A172 (cell line): ENCODE measurements at regions not wholly inside any gene's neighbourhood (a gene's known extent, or its start where the extent isn't known, plus 50 kb on each side); places are given as distances from the start of the nearest gene placed in this dataset.

Experiments used
- DNase-seq: peaks from one replicate; pipeline ENCODE4 v3.0.0-alpha.2; 2015; ENCODE audit warnings: low spot score

DNA sequence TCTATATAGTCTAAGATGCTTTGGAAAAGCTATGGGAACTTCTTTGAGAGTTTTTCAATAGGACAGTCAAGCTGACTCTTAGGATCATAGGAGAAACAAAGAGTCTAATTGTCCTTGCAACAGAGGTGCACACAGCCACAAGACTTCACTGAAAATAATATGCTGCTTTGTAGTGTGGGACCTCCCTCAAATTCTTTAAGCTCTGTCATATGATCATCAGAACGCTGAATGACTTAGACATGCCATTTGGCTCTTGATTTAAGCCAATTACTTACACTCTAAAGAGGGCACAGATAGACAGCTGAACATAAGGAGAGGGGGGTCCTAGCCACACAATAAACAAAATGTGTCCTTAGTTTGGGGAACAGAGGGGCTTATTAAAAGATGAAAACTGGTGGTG lies 818.7 kb upstream of the GJE1 start:
- DNase-seq = no peak

DNA sequence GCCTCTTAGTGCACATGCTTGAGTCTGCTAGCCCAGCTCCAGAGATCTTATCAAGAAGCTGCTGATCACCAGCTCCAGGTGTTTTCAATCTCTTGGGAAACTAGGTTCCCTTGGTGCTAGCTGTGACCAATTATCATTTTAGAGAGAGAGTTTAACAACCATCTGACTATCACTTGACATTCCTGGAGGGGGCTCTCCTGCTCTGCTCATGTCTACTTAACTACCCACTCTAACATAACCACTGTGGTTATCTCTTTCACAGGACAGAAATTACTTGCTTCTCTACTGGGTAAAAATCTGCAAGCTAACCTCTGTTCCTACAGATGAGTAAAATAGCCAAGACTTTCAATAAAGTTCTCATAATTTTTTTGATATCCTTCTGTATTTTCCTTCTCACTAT lies 823.4 kb upstream of the GJE1 start:
- no peak for DNase-seq

DNA sequence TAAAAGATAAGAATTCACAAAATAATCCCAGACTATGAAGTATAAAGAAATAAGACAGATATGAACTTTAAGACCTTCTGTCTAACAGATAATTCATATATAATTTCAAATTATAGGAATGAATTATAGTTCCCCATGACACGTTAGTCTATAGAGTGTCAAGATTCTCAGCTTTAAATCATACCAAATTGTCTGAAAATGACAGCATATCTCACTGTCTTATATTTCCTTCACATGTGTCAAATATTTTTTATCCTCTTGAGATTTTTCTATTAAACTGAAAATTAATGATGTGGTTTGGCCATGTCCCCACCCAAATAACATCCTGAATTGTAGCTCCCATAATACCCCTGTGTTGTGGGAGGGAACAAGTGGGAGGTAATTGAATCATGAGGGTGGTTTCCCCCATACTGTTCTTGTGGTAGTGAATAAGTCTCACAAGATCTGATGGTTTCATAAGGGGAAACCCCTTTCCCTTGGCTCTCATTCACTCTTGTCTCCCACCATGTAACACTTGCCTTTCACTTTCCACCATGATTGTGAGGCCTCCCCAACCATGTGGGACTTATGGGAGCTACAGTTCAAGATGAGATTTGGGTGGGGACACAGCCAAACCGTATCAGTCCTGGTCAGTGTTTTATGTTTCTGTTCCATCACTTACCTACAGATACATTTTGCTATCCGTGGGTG lies 825.3 kb upstream of the GJE1 start:
- peak; percentile 3 for DNase-seq

DNA sequence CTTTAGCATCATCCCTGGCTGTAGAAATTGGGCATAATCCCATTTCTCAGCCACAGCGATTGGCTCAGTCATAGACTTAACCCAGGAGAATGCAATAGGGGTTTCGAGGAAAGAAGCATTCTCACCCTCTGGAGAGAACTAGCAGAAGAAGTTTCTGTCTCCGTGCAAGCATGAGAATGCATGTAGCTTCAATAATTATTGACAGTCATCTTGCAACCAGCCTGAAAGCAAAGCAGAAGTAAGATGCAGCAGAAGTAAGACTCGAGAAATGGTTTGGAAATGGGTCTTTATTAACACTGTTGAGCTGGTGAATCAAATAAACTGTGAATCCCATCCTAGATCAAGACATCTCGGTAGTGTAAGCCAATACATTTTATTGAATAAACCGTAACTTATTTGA lies 828.8 kb upstream of the GJE1 start:
- DNase-seq = no peak

DNA sequence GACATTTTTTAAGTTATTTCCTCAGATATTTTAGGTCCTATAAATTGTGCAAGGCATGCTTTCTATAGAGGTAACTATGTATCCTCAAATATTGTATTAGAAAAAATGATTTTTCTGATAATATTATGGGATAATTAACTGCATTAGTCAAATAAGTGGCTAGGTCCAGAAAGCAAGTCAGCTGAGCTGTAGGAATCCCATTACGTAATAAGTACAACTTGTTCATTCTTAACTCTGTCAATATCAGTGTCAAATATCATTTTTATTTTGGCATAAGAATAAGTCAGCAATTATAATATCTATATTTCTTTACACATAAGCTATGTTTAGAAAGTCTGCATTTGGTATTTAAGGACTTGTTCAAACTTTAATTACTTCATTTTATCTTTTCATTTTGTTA lies 830.9 kb upstream of the GJE1 start:
- DNase-seq = no peak

DNA sequence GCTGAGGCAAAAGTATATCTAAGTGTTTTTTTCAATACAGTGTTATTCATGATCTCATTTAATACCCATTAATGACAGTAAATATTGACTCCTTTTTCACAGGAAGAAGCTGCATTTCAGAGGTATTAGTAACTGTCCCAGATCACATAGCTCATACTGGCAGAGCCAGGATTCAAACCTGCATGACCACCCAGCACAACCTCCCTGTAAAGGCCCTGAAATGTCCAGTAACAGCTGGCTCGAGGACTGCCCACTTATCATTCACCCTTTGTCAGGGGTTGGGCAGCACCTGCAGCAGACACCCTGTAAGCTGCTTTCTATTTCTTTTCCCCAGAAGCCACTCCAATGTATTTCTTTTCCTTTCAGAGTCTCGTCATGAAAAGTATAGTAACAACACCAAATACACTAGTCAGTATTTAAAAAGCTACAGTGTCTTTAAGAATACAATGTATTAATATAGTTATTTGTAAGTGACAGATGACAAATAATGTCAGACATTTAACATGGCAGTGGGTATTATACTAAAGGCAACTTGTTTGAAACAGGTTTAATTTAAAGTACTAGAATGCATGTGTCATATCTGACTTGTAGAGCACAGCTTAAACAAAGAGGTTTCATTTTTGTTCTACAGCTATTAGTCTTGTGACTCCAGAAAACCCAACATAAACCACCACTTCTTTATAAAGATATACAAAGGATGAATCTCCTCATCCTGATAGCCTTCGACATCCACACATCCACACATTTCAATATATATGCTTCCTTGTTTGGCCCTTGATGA lies 841.6 kb upstream of the GJE1 start:
- no peak for DNase-seq

DNA sequence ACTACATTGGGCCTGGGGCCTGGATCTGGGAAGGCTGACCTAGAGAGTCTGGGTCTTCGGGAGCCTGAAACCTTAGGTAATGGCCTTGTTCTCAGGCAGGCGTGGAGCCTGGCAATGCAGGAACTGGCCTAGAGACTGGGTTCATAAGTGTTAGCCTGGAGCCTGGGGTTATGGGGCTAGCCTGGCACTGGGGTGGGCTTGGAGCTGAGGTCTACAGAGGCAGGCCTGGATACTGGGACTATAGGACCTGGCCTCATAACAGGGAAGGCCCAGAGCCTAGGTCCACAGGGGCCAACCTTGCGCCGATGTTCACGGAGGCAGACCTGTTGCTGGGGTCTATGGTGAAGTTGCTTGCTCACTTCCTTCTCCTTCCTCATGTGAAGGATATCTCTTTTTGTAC lies 843.8 kb upstream of the GJE1 start:
- DNase-seq = no peak

DNA sequence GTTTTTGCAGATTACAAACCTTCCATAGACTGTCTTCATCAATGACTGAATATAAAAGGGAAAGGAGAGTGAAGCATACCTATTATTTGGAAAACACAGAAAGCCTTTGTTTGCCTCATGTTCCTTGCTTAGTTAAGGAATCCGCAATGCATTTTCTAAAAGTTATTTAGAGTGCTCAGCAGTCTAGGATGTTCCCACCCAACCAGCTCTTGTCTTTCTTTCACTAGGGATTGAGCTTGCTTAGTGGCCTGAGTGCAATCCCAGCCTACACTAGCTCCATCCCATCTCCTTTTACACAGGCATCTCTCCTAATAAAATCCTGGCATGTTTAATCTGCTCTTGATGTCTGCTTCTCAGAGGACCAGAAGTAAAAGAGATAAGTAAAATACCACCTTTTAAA lies 850.5 kb upstream of the GJE1 start:
- no peak for DNase-seq

DNA sequence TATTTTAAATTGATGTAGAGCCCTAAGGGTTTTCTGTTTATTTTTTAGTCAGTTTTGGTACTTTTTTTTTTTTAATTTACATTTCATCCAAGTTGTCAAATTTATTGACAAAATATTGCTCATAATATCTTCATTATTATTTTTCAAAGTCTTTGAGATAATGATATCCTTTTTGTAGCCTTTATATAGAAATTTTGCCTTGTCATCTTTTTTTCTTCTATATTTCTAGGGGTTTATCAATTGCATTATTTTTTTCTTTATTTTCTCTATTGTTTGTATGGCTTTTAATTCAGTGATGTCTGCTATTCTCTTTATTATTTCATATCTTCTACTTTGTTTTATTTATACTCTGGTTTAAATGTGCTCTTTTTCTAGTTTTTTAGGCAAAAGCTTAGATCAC lies 863.0 kb upstream of the GJE1 start:
- no peak for DNase-seq

DNA sequence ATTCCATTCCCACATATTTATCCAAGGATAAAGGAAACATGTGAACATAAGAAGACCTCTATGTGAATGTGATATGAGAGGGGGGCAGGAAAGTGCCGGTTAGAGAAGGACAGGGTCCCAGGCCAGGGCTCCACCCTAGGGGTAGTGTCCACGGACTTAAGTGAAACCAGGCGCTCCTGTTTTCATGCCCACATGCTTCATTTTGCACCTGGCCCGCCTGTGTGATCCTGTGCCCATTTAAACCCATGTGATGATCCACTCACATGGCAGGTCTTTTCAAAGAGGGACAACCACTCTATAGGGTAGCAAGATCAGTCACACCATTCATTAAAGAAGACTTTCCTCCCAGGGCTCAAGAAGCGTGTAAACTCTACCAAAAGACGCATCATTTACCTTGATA lies 865.3 kb upstream of the GJE1 start:
- DNase-seq = no peak

DNA sequence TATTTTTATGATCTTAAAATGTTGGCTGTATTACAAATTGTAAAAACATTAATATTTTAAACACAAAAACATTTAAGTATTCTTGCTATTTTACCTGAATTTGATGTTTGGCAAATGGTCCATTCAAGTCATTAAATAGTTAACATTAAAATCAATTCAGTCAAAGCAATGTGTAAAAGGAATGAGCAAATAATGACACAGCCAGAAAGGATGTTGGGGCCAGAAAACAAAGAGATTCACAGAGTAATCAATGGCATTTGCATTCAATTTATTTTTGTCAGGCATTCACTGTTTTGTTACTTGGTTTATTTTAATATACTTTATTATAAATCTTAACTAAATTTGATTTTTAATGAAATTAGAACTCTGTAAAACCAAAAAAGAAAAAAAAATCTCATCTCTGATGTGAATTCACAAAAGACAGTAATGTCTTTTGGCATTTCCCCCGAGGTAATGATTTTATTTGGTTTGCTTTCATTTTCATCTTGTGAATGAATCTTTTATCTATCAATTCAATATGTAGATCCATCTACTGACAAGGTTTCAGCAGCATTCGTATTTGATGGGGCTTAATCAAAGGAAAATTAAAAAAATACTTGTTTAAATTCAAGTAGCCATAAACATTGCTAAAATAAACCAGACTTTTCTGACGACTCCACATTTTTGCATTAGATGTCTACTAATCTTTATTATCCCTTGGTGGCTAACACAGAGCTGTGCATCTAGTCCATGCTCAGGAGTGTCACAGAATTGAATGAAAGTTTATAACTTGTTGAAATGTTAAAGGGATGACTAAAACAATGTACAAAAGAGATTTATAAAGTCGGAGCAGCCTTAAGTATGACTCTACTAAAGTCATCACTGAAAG lies 866.7 kb upstream of the GJE1 start:
- DNase-seq = peak; percentile 5

DNA sequence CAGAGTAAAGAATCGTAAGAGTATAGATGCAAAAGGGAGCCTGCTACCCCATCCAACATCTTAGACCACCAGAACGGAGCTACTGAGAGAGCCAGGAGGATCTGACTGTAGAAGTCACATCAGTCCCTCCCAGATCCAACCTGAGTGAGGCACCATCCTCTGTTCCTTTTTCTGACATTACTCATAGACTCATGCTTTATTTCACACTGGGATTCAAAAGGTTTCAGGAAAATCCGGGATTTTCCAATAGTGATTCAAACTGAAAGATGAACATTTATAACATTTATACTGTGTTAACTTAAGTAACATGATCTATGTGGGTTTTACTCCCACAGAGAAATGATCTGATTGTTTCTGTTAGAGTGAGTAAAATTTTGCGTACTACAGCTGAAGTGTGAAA lies 868.6 kb upstream of the GJE1 start:
- DNase-seq = peak; percentile 14

DNA sequence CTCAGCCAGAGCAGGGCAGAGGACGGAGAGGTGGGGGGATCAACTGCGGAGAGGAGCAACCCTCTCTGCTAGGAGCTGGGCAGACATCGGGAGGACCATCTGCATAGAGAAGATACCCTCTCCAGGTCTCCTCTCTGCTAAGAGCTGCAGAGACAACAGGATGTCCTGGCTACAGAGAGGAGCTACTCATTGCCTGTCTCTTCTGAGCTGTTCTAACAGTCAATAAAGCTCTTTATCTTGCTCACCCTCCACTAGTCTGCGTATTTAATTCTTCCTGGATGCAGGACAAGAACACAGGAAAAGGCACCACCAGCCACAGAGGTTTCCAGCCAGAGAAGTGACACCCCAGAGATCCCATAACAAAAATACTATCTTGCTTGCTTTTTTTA lies 871.1 kb upstream of the GJE1 start:
- DNase-seq = no peak

DNA sequence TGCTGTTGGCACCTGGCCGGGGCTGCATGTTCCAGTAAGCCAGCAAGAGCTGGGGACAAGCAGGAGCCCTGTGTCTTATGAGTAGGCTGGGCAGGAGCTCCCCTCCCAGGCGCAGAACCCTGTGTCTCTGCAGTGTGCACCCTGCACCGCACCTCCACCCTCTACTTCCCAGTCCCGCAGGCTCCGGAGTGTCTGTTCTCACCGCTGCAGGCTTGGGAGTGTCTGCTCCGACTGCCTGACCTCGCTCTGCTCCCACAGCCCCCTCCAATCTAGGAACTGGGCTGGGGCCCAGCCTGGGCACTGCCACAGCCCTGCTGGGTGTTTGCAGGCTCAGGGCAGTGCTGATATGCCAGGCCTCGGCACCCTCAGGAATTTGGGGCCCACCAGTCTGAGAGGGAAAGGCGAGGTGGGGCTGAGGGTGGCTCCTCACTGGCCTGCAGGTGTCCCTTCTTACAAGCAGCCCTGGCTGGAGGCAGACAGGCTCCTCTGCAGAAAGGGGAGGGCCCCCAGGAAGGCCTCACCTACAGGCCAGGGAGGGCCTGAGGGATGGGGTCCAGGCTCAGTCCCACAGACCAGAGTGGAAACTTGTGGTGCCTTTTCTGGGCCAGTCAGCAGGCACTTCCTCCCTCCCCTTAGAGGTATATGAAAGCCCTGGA lies 871.6 kb upstream of the GJE1 start:
- no peak for DNase-seq

DNA sequence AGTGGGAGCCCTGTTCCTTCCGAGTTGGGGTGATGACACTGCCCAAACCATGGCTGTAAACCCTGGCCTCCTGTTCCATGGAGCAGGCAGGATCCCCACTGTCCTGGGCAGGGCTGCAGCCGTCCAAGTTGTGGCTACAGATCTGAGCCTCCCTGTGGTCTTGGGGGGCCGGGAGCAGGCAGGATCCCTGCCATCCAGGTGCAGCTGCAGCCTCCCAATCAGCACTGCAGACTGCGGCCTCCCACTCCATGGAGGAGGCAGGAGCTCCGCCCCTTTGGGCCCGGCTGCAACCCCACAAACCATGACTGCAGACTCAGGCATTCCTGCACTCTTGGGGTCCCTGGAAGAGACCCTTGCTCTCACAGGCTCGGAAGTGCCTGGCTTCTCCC lies 872.1 kb upstream of the GJE1 start:
- DNase-seq = no peak

DNA sequence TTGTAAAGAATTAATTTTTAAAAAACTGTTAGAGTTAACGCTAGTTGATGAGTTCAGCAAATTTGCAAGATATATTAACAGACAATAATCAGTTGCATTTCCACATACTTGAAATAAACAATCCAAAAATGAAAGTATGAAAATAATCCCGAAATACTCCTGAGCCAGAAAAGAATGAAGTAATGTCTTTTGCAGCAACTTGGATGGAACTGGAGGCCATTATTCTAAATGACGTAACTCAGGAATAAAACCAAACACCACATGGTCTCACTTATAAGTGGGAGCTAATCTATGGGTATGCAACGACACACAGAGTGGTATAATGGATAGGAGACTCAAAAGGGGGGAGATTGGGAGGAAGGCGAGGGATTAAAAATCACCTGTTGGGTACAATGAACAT lies 872.9 kb upstream of the GJE1 start:
- no peak for DNase-seq

DNA sequence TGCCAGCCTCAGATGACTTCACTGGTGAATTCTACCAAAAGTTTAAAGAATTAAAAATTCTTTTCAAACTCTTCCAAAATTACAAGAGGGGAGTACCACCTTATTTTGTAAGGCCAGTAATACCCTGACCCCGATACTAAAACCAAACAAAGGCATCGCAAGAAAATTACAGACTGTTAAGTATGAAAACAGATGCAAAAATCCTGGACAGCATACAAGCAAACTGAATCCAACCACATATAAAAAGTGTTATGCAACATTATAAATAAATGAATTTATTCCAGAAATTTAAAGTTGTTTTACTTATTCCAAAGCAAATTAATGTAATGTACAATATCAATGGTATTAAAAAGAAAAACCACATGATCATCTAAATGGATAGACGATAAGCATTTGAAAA lies 873.6 kb upstream of the GJE1 start:
- DNase-seq = no peak

DNA sequence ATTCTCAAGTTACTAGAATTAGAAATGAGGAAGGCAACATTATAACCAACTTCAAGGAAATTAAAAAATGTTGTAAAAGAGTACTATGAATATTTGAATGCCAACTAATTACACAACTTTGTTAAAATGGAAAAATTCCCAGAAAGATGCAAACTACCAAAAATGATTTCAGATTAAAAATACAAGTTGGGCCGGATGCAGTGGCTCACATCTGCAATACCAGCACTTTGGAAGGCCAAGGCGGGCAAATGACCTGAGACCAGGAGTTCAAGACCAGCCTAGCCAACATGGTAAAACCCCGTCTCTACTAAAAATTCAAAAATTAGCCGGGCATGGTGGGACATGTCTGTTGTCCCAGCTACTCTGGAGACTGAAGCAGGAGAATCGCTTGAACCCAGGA lies 874.2 kb upstream of the GJE1 start:
- no peak for DNase-seq

DNA sequence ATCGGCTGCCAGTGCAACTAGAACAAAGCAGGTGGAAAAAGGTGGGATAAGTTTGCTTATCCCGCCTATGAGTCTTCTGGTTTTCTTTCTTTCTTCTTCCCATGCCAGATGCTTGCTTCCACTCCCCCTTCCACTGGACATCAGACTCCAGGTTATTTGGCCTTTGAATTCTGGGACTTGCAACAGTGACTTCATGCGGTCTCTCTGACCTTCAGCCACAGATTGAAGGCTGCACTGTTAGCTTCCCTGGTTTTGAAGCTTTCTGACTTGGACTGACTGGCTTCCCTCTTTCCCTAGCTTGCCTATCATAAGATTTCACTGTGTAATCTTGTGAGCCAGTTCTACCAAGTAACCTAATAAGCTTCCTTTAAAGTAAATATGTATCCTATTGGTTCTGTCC lies 878.4 kb upstream of the GJE1 start:
- no peak for DNase-seq

DNA sequence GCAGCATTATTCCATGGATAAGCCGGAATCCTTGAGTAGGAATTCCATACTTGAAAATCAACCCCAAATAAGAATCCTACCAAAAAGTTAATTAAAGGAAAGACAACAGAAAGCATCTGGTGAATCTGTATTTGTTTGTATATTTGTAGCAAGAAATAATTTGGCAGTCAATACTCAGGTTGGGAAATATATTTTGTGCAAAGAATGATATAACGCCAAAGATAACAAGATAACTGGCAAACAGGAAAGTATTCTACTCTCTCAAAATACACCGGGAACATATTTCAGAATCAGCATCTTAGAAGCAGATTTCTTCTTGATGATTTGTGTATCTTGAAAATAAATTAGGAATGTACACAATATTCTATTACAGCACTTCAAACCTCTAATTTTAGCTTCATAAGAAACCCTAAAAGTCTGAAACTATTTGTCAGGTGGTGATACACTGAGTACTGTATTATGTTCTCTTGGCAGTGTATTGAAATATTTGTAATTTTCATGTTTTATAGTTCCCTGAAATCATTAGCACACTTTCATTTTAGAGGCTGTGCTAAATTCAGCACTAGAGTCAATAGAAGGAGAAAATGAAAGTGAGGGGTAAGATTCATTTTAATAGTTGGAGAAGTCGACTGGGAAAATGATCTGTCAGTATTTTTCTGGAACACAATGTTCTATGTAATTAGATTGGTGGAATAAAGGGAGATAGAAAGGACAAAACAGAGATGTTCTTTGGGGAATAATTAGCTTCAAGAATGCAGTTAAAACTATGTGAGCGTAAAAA lies 879.7 kb upstream of the GJE1 start:
- DNase-seq = no peak

DNA sequence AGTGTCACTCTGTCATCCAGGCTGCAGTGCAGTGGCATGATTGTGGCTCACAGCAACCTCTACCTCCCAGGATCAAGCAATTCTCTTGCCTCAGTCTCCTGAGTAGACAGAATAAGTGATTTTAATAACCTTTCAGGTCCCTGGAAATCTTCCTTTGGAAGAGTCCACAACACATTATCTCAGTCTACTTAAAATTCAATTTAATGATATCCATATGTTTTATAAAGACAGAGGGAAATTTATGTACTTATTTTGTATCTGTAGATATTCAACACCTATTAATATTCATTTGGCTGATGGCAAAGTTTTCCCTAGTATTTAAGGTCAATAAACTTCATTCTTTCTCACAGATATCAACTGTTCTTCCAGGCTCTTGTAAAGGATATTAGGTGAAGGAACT lies 881.4 kb upstream of the GJE1 start:
- no peak for DNase-seq
